ENCODE measurements at regions not wholly inside any gene's neighbourhood (a gene's known extent, or its start where the extent isn't known, plus 50 kb on each side); places are given as distances from the start of the nearest gene placed in this dataset.
"Not testable (repeated sequence)": the region's sequence is repeated elsewhere in the genome, so short reads cannot be mapped to it uniquely, and the experiment has no call there.

GRCh38 chr12:75683220-75683619 lies 171.8 kb upstream of the KRR1 start:
- DNase-seq (ENCODE audit: low read depth in 2 of 2) = no peak

GRCh38 chr12:75677522-75677921 lies 166.1 kb upstream of the KRR1 start:
- no peak for DNase-seq (ENCODE audit: low read depth in 2 of 2)

GRCh38 chr12:75674393-75674792 lies 163.0 kb upstream of the KRR1 start:
- no peak for DNase-seq (ENCODE audit: low read depth in 2 of 2)

- no peak for DNase-seq (ENCODE audit: low read depth in 2 of 2)
These were observed 160.8 kb upstream of the KRR1 start for GRCh38 chr12:75672200-75672599.

GRCh38 chr12:75670216-75670615 lies 158.8 kb upstream of the KRR1 start:
- DNase-seq (ENCODE audit: low read depth in 2 of 2) = no peak

- no peak for DNase-seq (ENCODE audit: low read depth in 2 of 2)
These were observed 155.5 kb upstream of the KRR1 start for GRCh38 chr12:75666939-75667334.

GRCh38 chr12:75666126-75666938 lies 154.9 kb upstream of the KRR1 start:
- DNase-seq (ENCODE audit: low read depth in 2 of 2) = no peak

- DNase-seq (ENCODE audit: low read depth in 2 of 2) = no peak
These were observed 153.8 kb upstream of the KRR1 start for GRCh38 chr12:75665216-75665615.

GRCh38 chr12:75662511-75663159 lies 151.2 kb upstream of the KRR1 start:
- DNase-seq (ENCODE audit: low read depth in 2 of 2) = no peak

GRCh38 chr12:75661908-75662307 lies 150.5 kb upstream of the KRR1 start:
- no peak for DNase-seq (ENCODE audit: low read depth in 2 of 2)

- no peak for DNase-seq (ENCODE audit: low read depth in 2 of 2)
These were observed 149.5 kb upstream of the KRR1 start for GRCh38 chr12:75660805-75661404.

- DNase-seq (ENCODE audit: low read depth in 2 of 2) = no peak
These were observed 148.7 kb upstream of the KRR1 start for GRCh38 chr12:75660107-75660530.

GRCh38 chr12:75658901-75659823 lies 147.8 kb upstream of the KRR1 start:
- no peak for DNase-seq (ENCODE audit: low read depth in 2 of 2)

- DNase-seq (ENCODE audit: low read depth in 2 of 2) = no peak
These were observed 146.9 kb upstream of the KRR1 start for GRCh38 chr12:75658286-75658685.

GRCh38 chr12:75657831-75658230 lies 146.4 kb upstream of the KRR1 start:
- no peak for DNase-seq (ENCODE audit: low read depth in 2 of 2)

GRCh38 chr12:75657354-75657753 lies 145.9 kb upstream of the KRR1 start:
- not testable (repeated sequence) for DNase-seq (ENCODE audit: low read depth in 2 of 2)

- no peak for DNase-seq (ENCODE audit: low read depth in 2 of 2)
These were observed 145.2 kb upstream of the KRR1 start for GRCh38 chr12:75656648-75657047.

- no peak for DNase-seq (ENCODE audit: low read depth in 2 of 2)
These were observed 144.8 kb upstream of the KRR1 start for GRCh38 chr12:75656210-75656609.

- no peak for DNase-seq (ENCODE audit: low read depth in 2 of 2)
These were observed 144.0 kb upstream of the KRR1 start for GRCh38 chr12:75655315-75655806.

- DNase-seq (ENCODE audit: low read depth in 2 of 2) = no peak
These were observed 139.9 kb upstream of the KRR1 start for GRCh38 chr12:75651342-75651695.

GRCh38 chr12:75650595-75651341 lies 139.4 kb upstream of the KRR1 start:
- no peak for DNase-seq (ENCODE audit: low read depth in 2 of 2)

Data from stimulated activated CD8-positive, alpha-beta memory T cell treated with anti-CD3 and anti-CD28 coated beads, Interleukin-2, amount 100 ng/mL, for 48 hours (primary cell).